ENCODE measurements at regions not wholly inside any gene's neighbourhood (a gene's known extent, or its start where the extent isn't known, plus 50 kb on each side); places are given as distances from the start of the nearest gene placed in this dataset.
A peak's percentile ranks its signal among the peaks of the same experiment; 100 is the strongest.

DNA sequence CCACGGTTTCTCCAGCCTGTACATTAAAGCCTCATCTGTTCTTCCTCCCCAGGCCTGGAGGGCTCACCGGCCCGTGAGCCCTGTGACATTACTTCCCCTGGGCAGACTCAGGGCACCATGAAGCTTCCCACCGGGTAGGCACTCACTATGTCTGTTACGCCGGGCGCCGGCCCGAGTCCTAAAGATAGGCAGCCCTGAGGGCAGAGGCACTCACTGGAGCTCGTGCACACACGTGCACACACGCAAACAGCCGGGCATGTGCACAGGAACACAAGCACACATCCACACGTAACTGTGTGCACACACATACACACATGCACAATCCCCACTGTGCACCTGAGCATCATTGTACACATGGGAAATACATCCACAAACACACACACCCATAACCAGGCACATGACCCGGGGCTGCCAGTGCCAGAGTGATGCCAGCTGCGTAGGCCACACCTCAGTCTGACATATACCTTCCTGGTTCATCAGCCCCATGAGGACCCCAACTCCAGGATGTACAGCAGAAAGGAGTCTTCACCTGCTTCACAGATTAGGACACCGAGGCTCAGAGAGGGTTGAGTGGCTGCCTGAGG, 83.7 kb downstream of the YTHDF1 start:
- H3K9me1 ChIP-seq (ENCODE audit: control insufficient read depth, insufficient read depth, low read length) = no peaks in the 10 kb centered on the region
- H3K4me1 ChIP-seq (replicated peaks in 1 of 2; ENCODE audit: control insufficient read depth in 2 of 2, insufficient read depth in 2 of 2, low read length in 2 of 2) = peaks cover 0 to 10% of the 10 kb centered on the region in 2 experiments; a peak in 1 of 5 replicates
- ChIA-PET POLR2A (no interaction called here), CTCF (ENCODE audit: low intra/inter-chr PET ratio) (no interaction called here)
- no peak overlapping the region for H3K9ac ChIP-seq (ENCODE audit: insufficient read depth in 1 of 2, low read depth in 2 of 2, low read length in 2 of 2)
- FAIRE-seq = no peak
- in situ Hi-C loops (cut with MboI) = no loop called here
- H4K20me1 ChIP-seq (replicated peaks; ENCODE audit: control insufficient read depth, insufficient read depth, low read length) = no peaks in the 10 kb centered on the region; the same call in 1 of the 2 replicates
- peaks cover 39 to 53% of the 10 kb centered on the region in 2 experiments; a peak in 4 of 5 replicates for H3K27me3 ChIP-seq (ENCODE audit: control insufficient read depth in 2 of 2, insufficient read depth in 2 of 2, low read length in 2 of 2)
- no peak for DNase-seq (ENCODE audit: extremely low read depth in 1 of 4, low spot score in 3 of 4)
- intact Hi-C loops (cut with micrococcal nuclease) = no loop called here
- no peaks in the 10 kb centered on the region for H3K36me3 ChIP-seq (ENCODE audit: control insufficient read depth, insufficient read depth, low read length)
- no peaks in the 10 kb centered on the region for H3K9me3 ChIP-seq (replicated peaks; ENCODE audit: control insufficient read depth, insufficient read depth, low read depth, low read length)
- no peak overlapping the region for H3K4me3 ChIP-seq
- no TSS peak for BruUV-seq (replicated peaks)
- no peaks in the 10 kb centered on the region for H3K79me2 ChIP-seq (ENCODE audit: control insufficient read depth, insufficient read depth, low read length)
- no peak overlapping the region for H3K27ac ChIP-seq (ENCODE audit: extremely low read depth, low read depth, low read length)
- no peak overlapping the region for H3K4me2 ChIP-seq (ENCODE audit: insufficient read depth, low read length)
- TF ChIP-seq, protein P1, sequence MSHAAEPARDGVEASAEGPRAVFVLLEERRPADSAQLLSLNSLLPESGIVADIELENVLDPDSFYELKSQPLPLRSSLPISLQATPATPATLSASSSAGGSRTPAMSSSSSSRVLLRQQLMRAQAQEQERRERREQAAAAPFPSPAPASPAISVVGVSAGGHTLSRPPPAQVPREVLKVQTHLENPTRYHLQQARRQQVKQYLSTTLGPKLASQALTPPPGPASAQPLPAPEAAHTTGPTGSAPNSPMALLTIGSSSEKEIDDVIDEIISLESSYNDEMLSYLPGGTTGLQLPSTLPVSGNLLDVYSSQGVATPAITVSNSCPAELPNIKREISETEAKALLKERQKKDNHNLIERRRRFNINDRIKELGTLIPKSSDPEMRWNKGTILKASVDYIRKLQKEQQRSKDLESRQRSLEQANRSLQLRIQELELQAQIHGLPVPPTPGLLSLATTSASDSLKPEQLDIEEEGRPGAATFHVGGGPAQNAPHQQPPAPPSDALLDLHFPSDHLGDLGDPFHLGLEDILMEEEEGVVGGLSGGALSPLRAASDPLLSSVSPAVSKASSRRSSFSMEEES (CRISPR knock-in tag; IDR thresholded peaks at IDR 0.05) = no peak
- TF ChIP-seq, protein P2, sequence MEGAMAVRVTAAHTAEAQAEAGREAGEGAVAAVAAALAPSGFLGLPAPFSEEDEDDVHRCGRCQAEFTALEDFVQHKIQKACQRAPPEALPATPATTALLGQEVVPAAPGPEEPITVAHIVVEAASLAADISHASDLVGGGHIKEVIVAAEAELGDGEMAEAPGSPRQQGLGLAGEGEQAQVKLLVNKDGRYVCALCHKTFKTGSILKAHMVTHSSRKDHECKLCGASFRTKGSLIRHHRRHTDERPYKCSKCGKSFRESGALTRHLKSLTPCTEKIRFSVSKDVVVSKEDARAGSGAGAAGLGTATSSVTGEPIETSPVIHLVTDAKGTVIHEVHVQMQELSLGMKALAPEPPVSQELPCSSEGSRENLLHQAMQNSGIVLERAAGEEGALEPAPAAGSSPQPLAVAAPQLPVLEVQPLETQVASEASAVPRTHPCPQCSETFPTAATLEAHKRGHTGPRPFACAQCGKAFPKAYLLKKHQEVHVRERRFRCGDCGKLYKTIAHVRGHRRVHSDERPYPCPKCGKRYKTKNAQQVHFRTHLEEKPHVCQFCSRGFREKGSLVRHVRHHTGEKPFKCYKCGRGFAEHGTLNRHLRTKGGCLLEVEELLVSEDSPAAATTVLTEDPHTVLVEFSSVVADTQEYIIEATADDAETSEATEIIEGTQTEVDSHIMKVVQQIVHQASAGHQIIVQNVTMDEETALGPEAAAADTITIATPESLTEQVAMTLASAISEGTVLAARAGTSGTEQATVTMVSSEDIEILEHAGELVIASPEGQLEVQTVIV (CRISPR knock-in tag; IDR thresholded peaks at IDR 0.05; ENCODE audit: borderline replicate concordance) = no peak
- TF ChIP-seq ZFP36 (IDR thresholded peaks at IDR 0.05; ENCODE audit: low read depth, low read length, partially characterized antibody) (peak; percentile 60), KAT7 (CRISPR knock-in tag; IDR thresholded peaks at IDR 0.05; ENCODE audit: borderline replicate concordance) (no peak), NCOA1 (IDR thresholded peaks at IDR 0.05; ENCODE audit: low read depth) (no peak)
- ATAC-seq = no peak
- no peak overlapping the region for H2AFZ ChIP-seq (ENCODE audit: low read depth, low read length)
- 3% methylated on average over 17 of the region's 17 CpGs for WGBS (ENCODE audit: insufficient coverage, low coverage, missing lambda C conversion rate)

Measured in K562 (cell line).